Cardiac muscle cell (in vitro differentiated cells and primary cell): ENCODE measurements at regions not wholly inside any gene's neighbourhood (a gene's known extent, or its start where the extent isn't known, plus 50 kb on each side); places are given as distances from the start of the nearest gene placed in this dataset.
"Not testable (repeated sequence)": the region's sequence is repeated elsewhere in the genome, so short reads cannot be mapped to it uniquely, and the experiment has no call there.

Experiments
- DNase-seq, 2 donors: peaks; one replicate each; pipeline versions ENCODE4 v3.0.0 to v3.0.0-alpha.2; 2010 to 2017; ENCODE audit warnings: low read depth in 1 of 2, low spot score in 1 of 2
- H3K27ac ChIP-seq: fragments of 200-600 bp; sonication (generic); 2 replicates; pipeline ENCODE4 v1.5.1; 2016
- H3K27me3 ChIP-seq: fragments of 200-600 bp; sonication (generic); 2 replicates; pipeline ENCODE4 v1.6.0; 2016; ENCODE audit warnings: control low read depth
- H3K36me3 ChIP-seq: fragments of 200-600 bp; sonication (generic); 2 replicates; pipeline ENCODE4 v1.5.1; 2016; ENCODE audit warnings: control low read depth
- H3K4me1 ChIP-seq: fragments of 200-600 bp; sonication (generic); 2 replicates; pipeline ENCODE4 v1.8.1; 2017; ENCODE audit warnings: low read depth, mild to moderate bottlenecking, mixed run types
- H3K4me3 ChIP-seq: fragments of 200-600 bp; sonication (generic); 2 replicates; pipeline ENCODE4 v1.5.1; 2016; ENCODE audit warnings: mild to moderate bottlenecking
- H3K9me3 ChIP-seq: fragments of 200-600 bp; sonication (generic); 2 replicates; pipeline ENCODE4 v1.5.1; 2017; ENCODE audit warnings: low read depth, mild to moderate bottlenecking, control low read depth
- TF ChIP-seq, protein P1 (sequence below): IDR thresholded peaks from 2 replicates; pipeline ENCODE4 v1.5.1; 2012; ENCODE audit warnings: low read depth, mild to moderate bottlenecking, low read length

DNA sequence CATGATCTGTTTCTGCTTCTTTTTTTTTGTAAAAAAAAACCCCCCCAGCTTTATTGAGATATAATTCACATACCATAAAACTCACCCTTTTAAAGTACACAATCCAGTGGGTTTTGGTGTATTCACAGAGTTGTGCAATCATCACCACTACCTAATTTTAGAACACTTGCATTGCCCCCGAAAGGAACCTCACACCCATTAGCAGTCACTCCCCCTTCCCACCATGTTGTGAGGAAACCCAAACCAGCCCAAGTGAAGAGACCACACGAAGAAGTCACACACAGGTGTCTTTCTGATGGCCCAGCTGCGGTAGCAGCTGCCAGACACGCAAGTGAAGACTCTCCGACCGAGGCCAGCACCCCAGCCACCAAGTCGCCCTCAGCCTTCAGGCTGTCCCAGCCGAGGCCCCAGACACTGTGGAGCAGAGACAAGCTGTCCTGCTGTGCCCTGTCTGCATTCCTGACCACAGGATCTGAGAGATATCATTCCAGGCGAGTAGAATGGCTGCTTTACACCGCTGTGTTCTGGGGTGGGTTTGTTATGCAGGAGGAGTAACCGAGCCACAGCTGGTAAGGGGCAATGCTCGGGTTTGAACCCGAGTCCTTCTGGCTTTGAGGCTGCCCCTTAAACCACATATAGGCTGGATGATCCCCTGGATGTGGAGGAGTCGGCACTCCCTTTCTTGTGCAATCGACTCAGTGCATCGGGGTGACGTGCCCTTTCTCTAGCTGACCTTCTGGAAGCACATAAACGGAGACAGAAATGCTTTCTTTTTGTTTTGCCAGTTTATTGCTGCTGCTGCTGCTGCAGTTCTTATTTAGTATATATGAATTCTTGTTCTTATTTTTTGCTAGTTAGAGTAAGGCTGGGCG lies 59.1 kb upstream of the PTPN1 start:
- no peaks in the 10 kb centered on the region for H3K36me3 ChIP-seq
- H3K9me3 ChIP-seq: no peaks in the 10 kb centered on the region
- H3K4me1 ChIP-seq: peaks cover 20% of the 10 kb centered on the region
- peak overlapping the region; percentile 47 for H3K27ac ChIP-seq
- TF ChIP-seq, protein P1, sequence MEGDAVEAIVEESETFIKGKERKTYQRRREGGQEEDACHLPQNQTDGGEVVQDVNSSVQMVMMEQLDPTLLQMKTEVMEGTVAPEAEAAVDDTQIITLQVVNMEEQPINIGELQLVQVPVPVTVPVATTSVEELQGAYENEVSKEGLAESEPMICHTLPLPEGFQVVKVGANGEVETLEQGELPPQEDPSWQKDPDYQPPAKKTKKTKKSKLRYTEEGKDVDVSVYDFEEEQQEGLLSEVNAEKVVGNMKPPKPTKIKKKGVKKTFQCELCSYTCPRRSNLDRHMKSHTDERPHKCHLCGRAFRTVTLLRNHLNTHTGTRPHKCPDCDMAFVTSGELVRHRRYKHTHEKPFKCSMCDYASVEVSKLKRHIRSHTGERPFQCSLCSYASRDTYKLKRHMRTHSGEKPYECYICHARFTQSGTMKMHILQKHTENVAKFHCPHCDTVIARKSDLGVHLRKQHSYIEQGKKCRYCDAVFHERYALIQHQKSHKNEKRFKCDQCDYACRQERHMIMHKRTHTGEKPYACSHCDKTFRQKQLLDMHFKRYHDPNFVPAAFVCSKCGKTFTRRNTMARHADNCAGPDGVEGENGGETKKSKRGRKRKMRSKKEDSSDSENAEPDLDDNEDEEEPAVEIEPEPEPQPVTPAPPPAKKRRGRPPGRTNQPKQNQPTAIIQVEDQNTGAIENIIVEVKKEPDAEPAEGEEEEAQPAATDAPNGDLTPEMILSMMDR: no peak
- no peak overlapping the region for H3K4me3 ChIP-seq
- DNase-seq: peak; percentile 63 to 76
- H3K27me3 ChIP-seq: no peaks in the 10 kb centered on the region

DNA sequence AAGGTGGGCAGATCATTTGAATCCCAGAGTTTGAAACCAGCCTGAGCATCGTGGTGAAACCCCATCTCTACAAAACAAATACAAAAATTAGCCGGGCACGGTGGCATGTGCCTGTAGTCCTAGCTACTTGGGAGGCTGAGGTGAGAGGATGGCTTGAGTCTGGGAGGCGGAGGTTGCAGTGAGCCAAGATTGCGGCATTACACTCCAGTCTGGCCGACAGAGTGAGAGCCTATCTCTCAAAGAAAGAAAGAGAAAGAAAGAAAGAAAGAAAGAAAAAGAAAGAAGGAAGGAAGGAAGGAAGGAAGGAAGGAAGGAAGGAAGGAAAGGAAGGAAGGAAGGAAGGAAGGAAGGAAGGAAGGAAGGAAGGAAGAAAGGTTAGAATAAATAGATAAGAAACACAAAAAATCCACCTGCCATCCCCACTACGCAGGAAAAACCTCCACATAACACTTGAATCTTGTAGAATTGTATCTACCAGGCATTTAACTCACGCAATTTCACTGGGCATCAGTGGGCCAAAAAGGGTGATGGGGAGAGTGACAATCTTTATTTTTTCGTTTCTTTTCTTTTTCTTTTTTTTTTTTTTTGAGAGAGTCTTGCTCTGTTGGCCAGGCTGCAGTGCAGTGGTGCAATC lies 58.3 kb upstream of the PTPN1 start:
- not testable (repeated sequence) for H3K27me3 ChIP-seq, H3K27ac ChIP-seq, H3K9me3 ChIP-seq, H3K4me3 ChIP-seq, H3K36me3 ChIP-seq, DNase-seq
- peaks cover 20% of the 10 kb centered on the region for H3K4me1 ChIP-seq

DNA sequence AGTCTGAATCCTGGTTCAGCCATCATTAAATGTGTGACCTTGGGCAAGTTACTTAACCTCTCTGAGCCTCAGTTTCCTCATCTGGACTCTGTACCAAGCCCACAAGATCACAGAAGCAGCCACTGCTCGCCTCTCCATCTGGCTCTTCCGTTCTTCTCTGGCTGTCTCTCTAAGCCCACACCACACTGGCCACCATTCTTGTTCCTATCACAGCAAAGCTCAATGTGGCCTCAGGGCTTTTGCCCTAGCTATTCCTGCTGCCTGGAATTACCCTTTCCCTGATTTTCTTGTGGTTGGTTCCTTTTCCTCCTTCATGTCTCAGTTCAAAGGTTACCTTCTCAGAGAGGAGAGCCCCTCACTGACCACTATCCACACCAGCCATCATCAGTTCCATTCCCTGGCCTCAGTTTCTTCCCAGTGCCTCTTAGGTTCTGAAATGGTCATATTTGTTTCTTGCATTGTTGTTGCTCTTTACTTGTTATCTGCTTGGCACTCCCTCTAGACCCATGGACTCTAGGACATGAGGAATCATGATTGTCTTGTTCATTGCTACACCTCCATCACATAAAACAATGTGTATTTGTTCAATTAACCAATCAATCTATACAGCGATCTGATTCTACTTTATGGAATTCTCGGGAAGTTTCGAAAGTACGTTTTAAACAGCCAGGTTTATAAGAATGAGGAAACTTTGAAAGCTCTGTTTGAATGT lies 56.5 kb upstream of the PTPN1 start:
- H3K27ac ChIP-seq: no peak overlapping the region
- H3K4me1 ChIP-seq: peaks cover 20% of the 10 kb centered on the region
- TF ChIP-seq, protein P1: no peak
- no peaks in the 10 kb centered on the region for H3K9me3 ChIP-seq
- H3K36me3 ChIP-seq: no peaks in the 10 kb centered on the region
- H3K27me3 ChIP-seq: no peaks in the 10 kb centered on the region
- H3K4me3 ChIP-seq: no peak overlapping the region
- no peak for DNase-seq

DNA sequence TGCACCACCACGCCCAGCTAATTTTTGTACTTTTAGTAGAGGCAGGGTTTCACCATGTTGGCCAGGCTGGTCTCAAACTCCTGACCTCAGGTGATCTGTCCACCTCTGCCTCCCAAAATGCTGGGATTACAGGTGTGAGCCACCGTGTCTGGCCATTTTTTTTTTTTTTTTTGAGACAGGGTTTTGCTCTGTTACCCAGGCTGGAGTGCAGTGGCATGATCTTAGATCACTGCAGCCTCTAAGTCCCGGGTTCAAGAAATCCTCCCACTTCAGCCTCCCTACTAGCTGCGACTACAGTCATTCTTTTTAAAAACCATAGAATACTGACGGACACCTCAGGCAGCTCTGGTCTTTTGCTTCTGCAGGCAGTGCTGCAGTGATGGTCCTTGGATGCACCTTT lies 54.9 kb upstream of the PTPN1 start:
- DNase-seq, H3K36me3 ChIP-seq, H3K9me3 ChIP-seq, H3K4me3 ChIP-seq, H3K27me3 ChIP-seq: not testable (repeated sequence)
- H3K4me1 ChIP-seq: peaks cover 20% of the 10 kb centered on the region
- H3K27ac ChIP-seq: peak overlapping the region; percentile 2

DNA sequence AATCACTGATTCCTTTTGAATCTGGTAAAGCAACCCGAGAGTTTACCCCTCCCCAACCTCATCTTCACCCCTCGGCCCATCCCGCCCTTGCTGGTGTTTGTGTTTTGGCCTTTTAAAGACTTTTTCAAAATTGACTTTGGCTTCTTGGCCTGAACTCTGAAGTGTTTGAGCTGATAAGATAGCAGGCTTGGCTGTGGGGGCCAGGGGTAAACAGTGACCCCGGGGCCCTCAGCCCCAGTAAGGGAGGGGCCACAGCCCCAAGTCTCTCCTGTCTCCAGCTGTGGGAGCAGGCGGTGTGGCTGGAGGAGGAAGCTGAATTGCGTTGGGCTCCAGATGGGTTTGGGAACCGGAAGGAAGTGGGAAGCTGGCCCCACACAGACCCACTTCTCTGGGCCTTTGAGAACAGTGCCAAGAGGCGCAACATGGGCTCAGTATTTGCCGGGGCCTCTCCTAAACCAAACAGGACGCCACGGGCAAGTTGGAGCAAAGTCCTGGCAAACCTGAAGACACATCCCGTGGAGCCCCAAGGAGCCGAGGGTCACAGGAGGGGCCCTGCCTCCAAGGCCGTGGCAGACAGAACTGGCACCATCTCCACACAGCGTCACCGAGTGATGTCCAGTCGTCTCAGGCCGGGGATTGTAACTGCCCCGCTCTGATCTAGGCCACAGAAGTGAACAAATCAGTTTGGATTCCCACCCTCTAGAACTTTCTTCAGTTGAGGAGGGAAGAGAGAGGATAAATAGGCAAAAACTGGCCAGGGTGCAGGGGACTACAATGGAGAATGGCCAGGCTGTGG lies 54.3 kb upstream of the PTPN1 start:
- Histone ChIP-seq H3K27ac (peak overlapping the region; percentile 2), H3K4me3 (no peak overlapping the region), H3K36me3 (no peaks in the 10 kb centered on the region), H3K9me3 (no peaks in the 10 kb centered on the region), H3K27me3 (no peaks in the 10 kb centered on the region), H3K4me1 (peaks cover 15% of the 10 kb centered on the region)
- DNase-seq: peak in 1 of 2 donors; percentile 62
- TF ChIP-seq, protein P1: no peak
